Aorta (tissue), 5 donors: ENCODE measurements at regions not wholly inside any gene's neighbourhood (a gene's known extent, or its start where the extent isn't known, plus 50 kb on each side); places are given as distances from the start of the nearest gene placed in this dataset.

Source experiments
- ATAC-seq: fragments of 200-7000 bp; cut with Tn5 transposase; one replicate; pipeline ENCODE4 v1.9.1; 2022; ENCODE audit warnings: moderate library complexity; ENCODE audit not compliant: low FRiP score
- DNase-seq, 2 donors: peaks; one replicate each; pipeline ENCODE4 v3.0.0-alpha.2; 2020
- H3K27ac ChIP-seq, 2 donors: one replicate each; pipeline ENCODE4 v1.5.1; 2013; ENCODE audit warnings: low read length in 2 of 2, mild to moderate bottlenecking in 2 of 2, moderate library complexity in 2 of 2, control low read depth in 1 of 2, inconsistent platforms in 1 of 2, low read depth in 1 of 2
- H3K27me3 ChIP-seq, 2 donors: one replicate each; pipeline ENCODE4 v1.6.1; 2013; ENCODE audit warnings: control low read depth in 1 of 2, low read length in 1 of 2, mild to moderate bottlenecking in 1 of 2, moderate library complexity in 1 of 2; ENCODE audit not compliant: insufficient read depth in 2 of 2, control insufficient read depth in 1 of 2
- H3K36me3 ChIP-seq, 2 donors: one replicate each; pipeline ENCODE4 v1.6.1; 2013; ENCODE audit warnings: control low read depth in 1 of 2, low read length in 1 of 2, mild to moderate bottlenecking in 1 of 2; ENCODE audit not compliant: insufficient read depth in 2 of 2, control insufficient read depth in 1 of 2
- H3K4me1 ChIP-seq, 2 donors: one replicate each; pipeline ENCODE4 v1.6.1; 2013; ENCODE audit warnings: low read length in 2 of 2, control low read depth in 1 of 2, mild to moderate bottlenecking in 1 of 2, moderate library complexity in 1 of 2; ENCODE audit not compliant: insufficient read depth in 2 of 2, control insufficient read depth in 1 of 2
- H3K4me3 ChIP-seq, 2 donors: one replicate each; pipeline ENCODE4 v1.5.1; 2013; ENCODE audit warnings: low read length in 2 of 2, control low read depth in 1 of 2, mild to moderate bottlenecking in 1 of 2
- H3K9me3 ChIP-seq: one replicate; pipeline ENCODE4 v1.6.1; 2013; ENCODE audit warnings: mild to moderate bottlenecking, low read length; ENCODE audit not compliant: control insufficient read depth
- WGBS, 2 donors: extraction: QIAGEN DNeasy Blood & Tissue Kit; methylation state at CpG; one replicate each; pipeline ENCODE4 v1.1.7; 2013; 5-methylcytosine and 5-hydroxymethylcytosine counted together
- intact Hi-C, 2 donors: fragments of 100-400 bp; cut with DNase I; formaldehyde crosslinking; loops; one replicate each; pipeline versions ENCODE4 v1.14.2 to v1.15.0; 2022
- donor health status: healthy with polysubstance abuse.
- donor health status: Bipolar disorder and iron deficiency.
- donor health status: DM: no; HTN: no; CAD: no.
- donor health status: DM: no; HTN: no; CAD: no.
- donor health status: DM: yes; HTN: yes; CAD: no.

DNA sequence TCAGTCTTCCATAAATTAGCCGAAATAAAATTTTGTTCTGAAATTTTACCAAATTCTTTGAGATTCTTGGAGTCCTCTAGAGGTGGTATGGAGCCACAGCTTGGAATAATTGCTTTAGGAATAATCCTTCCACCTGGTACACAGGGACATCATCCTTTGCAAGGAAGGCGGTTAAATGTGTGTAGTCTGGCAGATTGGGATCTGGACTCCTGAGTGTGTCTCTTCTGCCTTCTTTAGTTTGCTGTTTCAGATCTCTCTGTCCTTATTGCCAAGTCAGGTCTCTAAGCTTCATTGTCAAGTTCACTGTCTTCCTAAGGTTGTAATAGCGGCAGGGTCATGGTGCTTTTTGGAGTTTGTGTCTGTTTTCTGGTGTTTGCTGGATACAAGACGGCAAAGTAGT lies 393.9 kb upstream of the RGS6 start:
- Histone ChIP-seq H3K27ac (no peak overlapping the region), H3K27me3 (no peaks in the 10 kb centered on the region), H3K36me3 (no peaks in the 10 kb centered on the region), H3K4me3 (no peak overlapping the region), H3K9me3 (no peaks in the 10 kb centered on the region), H3K4me1 (peaks cover 2 to 5% of the 10 kb centered on the region in 2 donors)
- intact Hi-C loops = loop anchor here in 1 of 2 donors (10.0 kb wide), 1 partner anchor 213 kb away; the partner anchor contains the start of gene SIPA1L1
- 84 to 96% methylated on average over 4 of the region's 4 CpGs for WGBS, 2 donors
- no peak for DNase-seq
- no peak for ATAC-seq

DNA sequence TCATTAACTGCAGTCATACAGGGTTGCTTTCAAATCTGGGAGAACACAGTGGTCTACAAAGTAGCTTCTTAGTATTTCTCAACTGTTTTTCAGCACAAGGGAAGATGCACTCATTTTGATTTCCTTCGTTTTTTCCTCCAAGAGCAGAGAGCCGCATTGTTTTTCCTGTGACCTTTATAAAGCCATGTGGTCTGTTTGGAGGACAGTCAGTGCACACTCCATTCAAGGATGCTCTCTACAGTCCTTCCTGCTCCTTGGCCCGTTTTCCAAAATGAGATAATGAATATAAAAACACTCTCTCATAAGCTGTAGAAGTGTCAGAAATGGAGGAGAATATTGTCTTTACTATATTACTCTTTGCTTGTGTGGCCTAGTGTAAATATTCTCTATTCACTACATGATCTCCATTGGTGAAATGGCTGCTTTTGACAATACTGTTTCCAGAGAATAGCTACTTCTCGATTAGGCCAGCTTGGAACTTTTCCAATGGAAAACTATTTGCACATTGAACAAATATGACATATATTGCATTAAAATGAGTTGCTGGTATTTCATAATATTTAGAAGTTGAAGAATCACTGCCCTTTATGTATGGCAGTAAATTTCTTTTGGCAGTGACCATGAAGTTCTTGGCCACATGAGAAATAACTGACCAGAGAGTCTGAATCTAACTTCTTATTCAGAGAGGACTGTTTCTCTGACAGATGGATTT lies 393.1 kb upstream of the RGS6 start:
- 61 to 66% methylated on average over 4 of the region's 4 CpGs for WGBS, 2 donors
- no peaks in the 10 kb centered on the region for H3K9me3 ChIP-seq
- H3K27ac ChIP-seq = no peak overlapping the region
- H3K36me3 ChIP-seq = no peaks in the 10 kb centered on the region
- H3K27me3 ChIP-seq = no peaks in the 10 kb centered on the region
- peaks cover 2 to 5% of the 10 kb centered on the region in 2 donors for H3K4me1 ChIP-seq
- H3K4me3 ChIP-seq = no peak overlapping the region
- ATAC-seq = no peak
- DNase-seq = no peak
- intact Hi-C loops = loop anchor here in 1 of 2 donors (10.0 kb wide), 1 partner anchor 214 kb away; the partner anchor contains the start of gene SIPA1L1

DNA sequence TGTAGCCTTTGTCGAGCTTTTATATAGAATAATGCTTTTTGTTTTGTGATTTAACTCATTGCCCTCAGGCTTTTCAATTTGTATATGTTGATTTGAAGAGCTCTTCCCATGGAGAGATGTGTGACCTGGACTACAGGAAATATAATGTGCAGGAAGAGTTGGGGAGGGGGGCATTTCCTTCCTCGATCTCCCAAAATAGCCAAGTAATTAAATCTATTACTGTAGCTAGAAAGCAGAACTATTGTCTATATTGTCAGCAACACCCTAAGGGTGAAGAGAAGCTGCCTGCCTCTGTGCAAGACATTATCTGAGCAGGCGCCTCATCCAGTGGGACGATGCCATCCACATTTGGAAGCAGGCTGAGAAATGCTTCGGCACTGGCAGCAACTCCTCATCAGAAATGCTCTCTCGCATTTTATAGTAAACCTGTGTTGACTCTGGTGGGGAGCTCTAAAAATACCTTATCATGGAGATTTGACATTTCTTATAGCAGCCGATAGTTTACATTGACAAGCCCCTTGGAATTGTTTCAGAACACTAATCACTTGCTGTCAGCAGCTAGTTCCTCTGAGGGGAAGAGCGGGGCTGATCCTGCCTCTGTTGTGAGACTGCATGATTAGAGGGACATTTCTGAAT lies 392.5 kb upstream of the RGS6 start:
- no peaks in the 10 kb centered on the region for H3K9me3 ChIP-seq
- WGBS, 2 donors = 15 to 19% methylated on average over 8 of the region's 8 CpGs
- H3K4me3 ChIP-seq = peak overlapping the region in 1 of 2 donors; percentile 47
- intact Hi-C loops = loop anchor here in 1 of 2 donors (10.0 kb wide), 1 partner anchor 215 kb away; the partner anchor contains the start of gene SIPA1L1
- peaks cover 2 to 5% of the 10 kb centered on the region in 2 donors for H3K4me1 ChIP-seq
- no peaks in the 10 kb centered on the region for H3K27me3 ChIP-seq
- DNase-seq (no peak), ATAC-seq (peak; percentile 48)
- no peaks in the 10 kb centered on the region for H3K36me3 ChIP-seq
- peak overlapping the region; percentile 34 to 44 for H3K27ac ChIP-seq

DNA sequence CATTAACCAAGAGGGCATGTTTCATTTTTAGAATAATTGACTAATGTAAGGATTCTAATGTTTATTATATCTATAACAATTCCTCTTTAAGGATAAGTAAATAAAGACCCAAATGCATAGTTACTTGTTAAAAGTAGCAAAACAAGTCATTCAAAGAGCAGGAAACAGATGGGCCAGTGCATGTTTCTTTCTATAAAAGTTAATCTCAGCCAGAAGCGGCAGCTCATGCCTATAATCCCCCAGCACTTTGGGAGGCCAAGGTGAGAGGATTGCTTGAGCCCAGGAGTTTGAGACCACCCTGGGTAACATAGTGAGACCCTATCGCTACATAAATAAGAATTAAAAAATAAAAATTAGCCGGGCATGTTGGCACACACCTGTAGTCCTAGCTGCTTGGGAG lies 391.0 kb upstream of the RGS6 start:
- 94 to 96% methylated on average over 3 of the region's 3 CpGs for WGBS, 2 donors
- Histone ChIP-seq H3K4me1 (peaks cover 2 to 5% of the 10 kb centered on the region in 2 donors), H3K27me3 (no peaks in the 10 kb centered on the region), H3K27ac (no peak overlapping the region), H3K4me3 (no peak overlapping the region), H3K36me3 (no peaks in the 10 kb centered on the region), H3K9me3 (no peaks in the 10 kb centered on the region)
- intact Hi-C loops = no loop called here
- no peak for DNase-seq
- ATAC-seq = no peak

DNA sequence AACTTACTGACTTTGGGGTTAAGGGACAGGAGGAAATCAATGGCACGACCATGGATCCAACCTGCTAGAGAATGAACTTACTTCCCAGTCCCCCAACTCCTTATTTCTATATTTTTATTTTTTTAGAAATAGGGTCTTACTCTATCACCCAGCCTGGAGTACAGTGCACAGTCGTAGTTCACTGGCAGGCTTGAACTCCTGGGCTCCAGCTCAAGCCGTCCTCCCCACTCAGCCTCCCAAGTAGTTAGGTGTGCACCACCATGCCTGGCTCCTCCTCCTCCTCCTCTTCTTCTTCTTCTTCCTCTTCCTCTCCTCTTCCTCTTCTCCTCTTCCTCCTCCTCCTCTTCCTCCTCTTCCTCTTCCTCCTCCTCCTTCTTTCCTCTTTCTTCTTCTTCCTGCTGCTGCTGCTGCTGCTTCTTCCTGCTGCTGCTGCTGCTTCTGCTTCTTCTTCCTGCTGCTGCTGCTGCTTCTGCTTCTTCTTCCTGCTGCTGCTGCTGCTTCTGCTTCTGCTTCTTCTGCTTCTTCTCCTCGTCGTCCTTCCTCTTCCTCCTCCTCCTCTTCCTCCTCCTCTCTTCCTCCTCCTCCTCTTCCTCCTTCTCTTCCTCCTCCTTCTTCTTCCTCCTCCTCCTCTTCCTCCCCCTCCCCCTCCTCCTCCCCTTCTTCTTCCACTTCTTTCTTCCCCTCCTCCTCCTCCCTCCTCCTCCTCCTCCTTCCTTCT lies 390.1 kb upstream of the RGS6 start:
- Histone ChIP-seq H3K4me1 (peaks cover 2 to 5% of the 10 kb centered on the region in 2 donors), H3K27me3 (no peaks in the 10 kb centered on the region), H3K4me3 (no peak overlapping the region), H3K27ac (no peak overlapping the region), H3K9me3 (no peaks in the 10 kb centered on the region), H3K36me3 (no peaks in the 10 kb centered on the region)
- 92% methylated on average over 5 of the region's 5 CpGs for WGBS, 2 donors
- no peak for ATAC-seq
- no peak for DNase-seq
- intact Hi-C loops = no loop called here

DNA sequence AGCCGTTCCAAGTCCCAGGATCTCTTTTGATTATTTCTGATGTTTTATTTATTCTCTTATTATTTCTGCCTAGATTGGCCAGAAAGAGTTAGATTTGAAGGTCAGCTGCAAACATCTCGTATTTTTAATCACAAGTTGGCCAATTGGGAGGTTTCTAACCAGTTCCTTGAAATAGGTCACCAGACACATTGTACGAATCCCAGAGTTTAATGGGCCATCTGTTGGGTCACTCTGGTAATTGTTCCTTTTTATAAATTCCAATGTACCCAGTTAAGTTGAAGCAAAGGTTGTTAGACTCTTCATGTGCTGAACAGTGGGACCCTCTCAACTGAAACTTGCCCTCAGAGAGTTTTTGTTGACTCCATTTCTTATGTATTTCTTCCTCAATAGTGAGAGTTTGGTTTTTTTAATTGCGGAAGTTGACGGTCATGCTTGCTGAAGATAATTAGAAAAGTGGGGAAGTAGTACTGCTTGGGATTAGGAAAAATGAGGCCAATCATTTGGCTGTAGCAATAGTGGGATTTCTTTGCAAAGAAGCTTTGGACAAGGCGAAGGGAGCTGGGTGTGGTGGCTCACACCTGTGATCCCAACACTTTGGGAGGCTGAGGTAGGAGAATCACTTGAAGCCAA lies 382.7 kb upstream of the RGS6 start:
- Histone ChIP-seq H3K4me1 (no peaks in the 10 kb centered on the region), H3K9me3 (no peaks in the 10 kb centered on the region), H3K4me3 (no peak overlapping the region), H3K27ac (no peak overlapping the region), H3K27me3 (no peaks in the 10 kb centered on the region), H3K36me3 (no peaks in the 10 kb centered on the region)
- WGBS, 2 donors = 97 to 98% methylated on average over 6 of the region's 6 CpGs
- ATAC-seq (no peak), DNase-seq (no peak)
- intact Hi-C loops = no loop called here

DNA sequence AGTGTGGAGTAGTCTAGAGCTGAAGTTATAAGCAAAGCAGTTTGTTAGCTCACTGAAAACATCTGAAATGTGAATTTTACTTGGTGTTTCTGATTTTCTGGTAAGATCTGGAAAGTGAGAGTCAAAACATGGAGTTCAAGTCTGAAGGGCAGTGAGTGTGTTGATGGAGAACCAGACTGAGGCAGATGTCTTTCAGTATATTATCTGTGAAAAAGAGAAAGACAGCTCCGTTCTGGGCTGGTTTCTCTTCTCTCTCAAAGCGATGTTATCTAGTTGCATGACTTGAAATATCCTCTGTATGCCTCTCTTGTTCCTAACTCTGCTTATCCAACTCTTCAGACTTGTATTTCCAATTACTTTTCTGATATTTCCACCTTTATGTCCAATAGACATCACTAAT lies 381.9 kb upstream of the RGS6 start:
- intact Hi-C loops = no loop called here

DNA sequence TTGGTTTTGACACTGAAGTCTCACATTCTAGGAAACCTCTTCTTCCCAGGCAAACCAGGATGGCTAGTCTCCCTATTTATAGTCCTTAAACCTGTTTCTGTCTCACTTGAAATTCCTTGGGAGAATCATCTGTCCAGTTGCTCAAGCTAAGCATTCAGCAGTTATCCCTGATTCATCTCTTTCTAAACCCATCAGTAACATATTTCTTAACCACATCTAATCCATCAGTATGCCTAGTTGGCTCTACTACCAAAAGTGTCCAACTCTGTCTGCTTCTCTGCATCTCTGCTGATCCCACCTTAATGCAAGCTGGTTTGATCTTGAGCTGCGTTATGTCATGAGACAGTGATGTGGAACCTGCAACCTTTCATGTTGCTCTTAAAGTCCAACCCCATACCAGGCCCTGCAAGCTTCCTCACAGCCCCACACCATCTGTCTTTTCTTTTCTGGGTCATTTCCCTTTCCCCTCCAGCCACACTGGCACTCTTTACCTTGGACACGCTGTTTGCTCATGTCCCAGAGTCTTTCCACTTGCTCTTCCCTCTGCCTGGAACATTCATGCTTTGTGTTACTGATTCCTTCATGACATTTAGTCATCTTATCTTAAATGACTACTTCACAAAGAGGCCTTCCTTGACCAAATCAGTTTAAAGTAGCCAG lies 380.8 kb upstream of the RGS6 start:
- Histone ChIP-seq H3K27me3 (no peaks in the 10 kb centered on the region), H3K27ac (no peak overlapping the region), H3K4me1 (no peaks in the 10 kb centered on the region), H3K9me3 (no peaks in the 10 kb centered on the region), H3K4me3 (no peak overlapping the region), H3K36me3 (no peaks in the 10 kb centered on the region)
- 95 to 96% methylated on average over 2 of the region's 2 CpGs for WGBS, 2 donors
- no peak for DNase-seq
- ATAC-seq = no peak
- intact Hi-C loops = no loop called here

More for the DNA sequence above, 381.9 kb upstream of the RGS6 start:
- H3K4me3 ChIP-seq = no peak overlapping the region
- no peaks in the 10 kb centered on the region for H3K27me3 ChIP-seq
- DNase-seq (no peak), ATAC-seq (no peak)
- H3K36me3 ChIP-seq = no peaks in the 10 kb centered on the region
- H3K27ac ChIP-seq = no peak overlapping the region
- no peaks in the 10 kb centered on the region for H3K4me1 ChIP-seq
- H3K9me3 ChIP-seq = no peaks in the 10 kb centered on the region
- WGBS, 2 donors = 96 to 100% methylated on average over 2 of the region's 2 CpGs
